BLaER1 treated with 17β-estradiol and CSF1 and Interleukin-3, amounts not matched to agents 10 nM and 100 nM (cell line): ENCODE measurements at regions not wholly inside any gene's neighbourhood (a gene's known extent, or its start where the extent isn't known, plus 50 kb on each side); places are given as distances from the start of the nearest gene placed in this dataset.

Experiments used
- H3K27ac ChIP-seq, 11 experiments: shearing (Covaris generic); formaldehyde crosslinking; 2 replicates each; pipeline ENCODE4 v1.8.1; 2022
- H3K27me3 ChIP-seq, 11 experiments: shearing (Covaris generic); formaldehyde crosslinking; 2 replicates each; pipeline ENCODE4 v1.8.1; 2022
- H3K36me3 ChIP-seq, 11 experiments: shearing (Covaris generic); formaldehyde crosslinking; 2 replicates each; pipeline ENCODE4 v1.8.1; 2022
- H3K4me1 ChIP-seq, 10 experiments: shearing (Covaris generic); formaldehyde crosslinking; 2 replicates each; pipeline ENCODE4 v1.8.1; 2022
- H3K4me2 ChIP-seq, 11 experiments: shearing (Covaris generic); formaldehyde crosslinking; 2 replicates each; pipeline ENCODE4 v1.8.1; 2022
- H3K4me3 ChIP-seq, 10 experiments: shearing (Covaris generic); formaldehyde crosslinking; 2 replicates each; pipeline ENCODE4 v1.8.1; 2022
- H3K9ac ChIP-seq, 11 experiments: shearing (Covaris generic); formaldehyde crosslinking; 2 replicates each; pipeline ENCODE4 v1.8.1; 2022
- H3K9me3 ChIP-seq, 11 experiments: shearing (Covaris generic); formaldehyde crosslinking; replicated peaks in 1 of 11; 2 replicates each; pipeline ENCODE4 v1.8.1; 2022
- H4K20me1 ChIP-seq, 11 experiments: shearing (Covaris generic); formaldehyde crosslinking; 2 replicates each; pipeline ENCODE4 v1.8.1; 2022
- Cebpa-rat ChIP-seq, 11 experiments: shearing (Covaris generic); IDR thresholded peaks; 2 replicates each; pipeline ENCODE4 v1.8.1; 2022

DNA sequence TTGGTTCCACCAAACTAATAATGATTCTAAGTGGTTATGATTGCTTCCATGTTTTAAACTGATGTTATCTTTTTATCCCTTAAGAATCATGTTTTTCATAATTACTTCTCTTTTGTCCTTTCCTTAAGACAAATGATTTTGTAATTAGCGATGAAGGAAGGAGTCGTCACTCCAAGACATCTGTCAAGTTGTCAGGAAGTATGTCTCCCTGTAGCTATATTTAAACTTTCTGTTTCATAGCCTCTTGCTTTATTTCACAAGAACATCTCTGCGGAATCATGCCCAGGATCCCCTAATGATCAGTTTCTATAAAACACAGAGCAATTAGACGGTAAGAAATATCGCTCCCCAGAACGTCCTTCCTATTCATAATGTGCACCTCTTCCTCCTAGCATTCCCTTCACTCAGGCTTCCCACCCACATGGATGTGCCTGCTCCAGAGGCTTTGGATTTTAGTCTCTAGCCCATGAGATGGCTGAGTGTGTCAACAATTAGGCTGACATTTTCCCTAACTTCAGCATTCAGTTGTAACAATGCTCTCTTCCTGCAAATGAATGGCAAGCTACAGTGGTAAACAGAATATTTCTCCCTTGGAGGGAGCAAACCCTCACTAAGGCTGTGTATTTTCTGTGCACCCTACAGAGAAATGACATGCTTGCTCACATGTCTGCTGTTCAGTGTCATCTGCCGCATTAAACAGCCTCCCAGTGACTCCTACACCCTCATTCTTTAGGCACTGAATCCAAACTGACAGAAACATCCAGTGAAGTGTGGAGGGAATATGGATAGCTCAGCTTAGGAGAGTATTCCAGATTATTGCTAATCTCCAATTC is 879.6 kb upstream of the CELF4 start:
- no peaks in the 10 kb centered on the region for H4K20me1 ChIP-seq
- H3K9me3 ChIP-seq: peaks cover 0 to 79% (median 46%) of the 10 kb centered on the region in 11 experiments; a peak in 15 of 22 replicates
- H3K36me3 ChIP-seq: 0 out of 22 replicates have a peak, but pooled peaks cover 0 to 5% (median 0%) of the 10 kb centered on the region in 11 experiments
- H3K4me3 ChIP-seq: peak overlapping the region in 1 of 10 experiments; percentile 4; a peak in 1 of 20 replicates
- peak in 1 of 11 experiments; percentile 14; a peak in 1 of 22 replicates for TF ChIP-seq Cebpa-rat (IDR thresholded peaks at IDR 0.05)
- H3K4me1 ChIP-seq: peaks cover 7 to 38% (median 31%) of the 10 kb centered on the region in 10 experiments; a peak in 18 of 20 replicates
- H3K9ac ChIP-seq: peak overlapping the region in 7 of 11 experiments; percentile 29 to 62 (median 53); a peak in 11 of 22 replicates
- H3K27me3 ChIP-seq: no peaks in the 10 kb centered on the region
- peak overlapping the region in 8 of 11 experiments; percentile 61 to 81 (median 72); a peak in 16 of 22 replicates for H3K27ac ChIP-seq
- H3K4me2 ChIP-seq: peak overlapping the region; percentile 41 to 61 (median 56)

DNA sequence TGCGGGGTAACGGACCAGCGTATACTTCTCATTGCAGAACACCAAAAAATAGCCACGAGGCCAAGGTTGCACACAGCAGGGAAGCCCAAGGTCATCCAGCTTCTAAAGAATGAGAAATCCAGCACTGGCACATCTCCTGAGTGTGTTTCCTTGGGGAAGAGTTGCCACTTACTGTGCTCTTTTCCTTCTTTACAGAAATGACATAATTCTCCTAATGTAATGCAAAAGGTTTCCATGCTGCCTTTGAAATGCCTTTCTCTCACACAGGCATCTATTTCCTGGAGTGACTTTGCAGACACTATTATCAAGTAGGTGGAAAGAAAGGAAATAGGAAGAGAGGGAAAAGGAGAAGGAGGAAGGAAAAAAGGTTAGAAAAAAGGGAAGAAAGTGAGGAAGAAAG is 862.1 kb upstream of the CELF4 start:
- TF ChIP-seq Cebpa-rat (IDR thresholded peaks at IDR 0.05): no peak
- H3K27me3 ChIP-seq: no peaks in the 10 kb centered on the region
- no peak overlapping the region for H3K9ac ChIP-seq
- no peaks in the 10 kb centered on the region for H4K20me1 ChIP-seq
- H3K27ac ChIP-seq: no peak overlapping the region
- peak overlapping the region in 2 of 11 experiments; percentile 6 to 8; a peak in 2 of 22 replicates for H3K4me2 ChIP-seq
- no peak overlapping the region for H3K4me3 ChIP-seq
- H3K9me3 ChIP-seq: peaks cover 0 to 21% (median 9%) of the 10 kb centered on the region in 11 experiments; a peak in 11 of 22 replicates
- peaks cover 0 to 10% (median 0%) of the 10 kb centered on the region in 10 experiments; a peak in 3 of 20 replicates for H3K4me1 ChIP-seq
- H3K36me3 ChIP-seq: no peaks in the 10 kb centered on the region

DNA sequence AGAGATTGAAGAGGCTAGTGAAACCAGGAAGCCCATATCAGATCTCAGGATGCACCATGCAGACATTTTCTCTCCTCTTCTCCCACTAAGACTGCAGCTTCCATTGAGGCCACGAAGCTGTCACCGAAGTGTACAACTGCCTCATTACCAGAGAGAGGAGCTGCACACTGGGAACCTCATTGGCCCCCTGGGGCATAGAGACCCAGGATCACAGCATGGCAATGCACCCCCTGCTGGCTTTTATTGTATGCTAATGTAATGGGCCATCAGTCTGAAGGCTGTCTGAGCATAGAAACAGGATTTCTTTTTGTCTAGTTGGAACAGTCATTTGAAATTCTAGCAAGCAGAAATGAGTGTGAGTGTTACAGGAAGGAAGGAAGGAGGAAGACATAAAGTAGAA is 861.6 kb upstream of the CELF4 start:
- no peaks in the 10 kb centered on the region for H3K36me3 ChIP-seq
- TF ChIP-seq Cebpa-rat (IDR thresholded peaks at IDR 0.05): no peak
- no peaks in the 10 kb centered on the region for H4K20me1 ChIP-seq
- peaks cover 0 to 10% (median 0%) of the 10 kb centered on the region in 10 experiments; a peak in 3 of 20 replicates for H3K4me1 ChIP-seq
- H3K4me2 ChIP-seq: peak overlapping the region in 2 of 11 experiments; percentile 6 to 8; a peak in 2 of 22 replicates
- no peak overlapping the region for H3K9ac ChIP-seq
- H3K27me3 ChIP-seq: no peaks in the 10 kb centered on the region
- no peak overlapping the region for H3K4me3 ChIP-seq
- H3K9me3 ChIP-seq: peaks cover 0 to 21% (median 9%) of the 10 kb centered on the region in 11 experiments; a peak in 11 of 22 replicates
- H3K27ac ChIP-seq: no peak overlapping the region

DNA sequence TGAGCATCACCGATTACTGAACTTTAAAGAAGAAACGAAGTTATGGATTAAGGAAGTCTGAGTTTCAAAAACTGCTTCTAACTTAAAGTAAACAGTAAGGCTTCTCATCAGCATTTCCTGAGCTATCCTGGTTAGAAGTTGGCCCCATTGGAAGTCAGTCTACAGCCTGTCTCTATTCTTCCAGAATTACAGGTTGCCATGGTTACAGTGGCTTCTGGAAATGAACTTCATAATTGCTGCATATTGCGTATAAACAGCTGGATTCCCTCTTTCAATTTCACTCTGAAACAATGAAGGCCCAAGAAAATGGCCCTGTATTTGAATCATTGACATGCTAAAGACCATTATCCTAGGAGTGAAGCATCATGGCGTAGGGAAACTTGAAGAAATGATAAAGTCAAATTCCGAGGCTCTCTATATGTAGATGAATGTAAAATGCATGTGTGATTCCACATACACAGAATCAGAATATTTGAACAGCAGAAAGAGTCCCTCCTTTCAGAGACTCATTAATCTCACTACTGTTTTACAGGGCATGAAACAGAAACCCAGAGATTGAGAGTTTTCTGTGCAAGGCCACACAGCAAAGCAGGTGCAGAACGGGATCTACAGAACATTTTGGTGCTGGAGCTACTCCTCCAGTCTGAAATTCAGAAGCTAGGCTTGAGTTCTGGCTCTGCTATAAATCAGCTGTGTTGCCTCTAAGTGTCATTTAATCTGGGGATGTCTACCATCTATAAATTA is 856.4 kb upstream of the CELF4 start:
- Histone ChIP-seq H3K4me3 (no peak overlapping the region), H3K9ac (no peak overlapping the region), H3K27ac (no peak overlapping the region), H3K4me1 (peaks cover 0 to 3% (median 0%) of the 10 kb centered on the region in 10 experiments; a peak in 1 of 20 replicates), H3K36me3 (no peaks in the 10 kb centered on the region), H3K9me3 (peaks cover 0 to 19% (median 10%) of the 10 kb centered on the region in 11 experiments; a peak in 11 of 22 replicates), H4K20me1 (no peaks in the 10 kb centered on the region), H3K27me3 (no peaks in the 10 kb centered on the region), H3K4me2 (no peak overlapping the region)
- TF ChIP-seq Cebpa-rat (IDR thresholded peaks at IDR 0.05): no peak

DNA sequence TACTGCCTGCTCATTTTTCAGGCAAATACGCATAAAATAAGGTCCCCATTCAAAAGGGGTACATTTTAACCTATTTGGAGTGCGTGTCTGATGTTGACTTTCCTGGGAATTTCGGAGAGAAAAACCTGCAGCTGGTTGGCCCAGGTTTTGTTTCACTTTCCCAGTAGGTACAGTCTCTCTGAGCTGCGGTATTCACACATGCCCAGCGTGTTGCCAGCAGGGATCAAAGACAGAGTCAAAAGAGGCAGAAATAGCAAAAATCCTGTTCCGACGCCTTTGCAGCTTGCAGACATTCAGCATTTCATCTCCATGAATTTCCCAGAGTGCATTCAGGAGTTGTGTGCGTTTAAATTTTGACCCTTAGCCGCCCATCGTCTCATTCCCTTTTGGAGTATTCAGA is 855.4 kb upstream of the CELF4 start:
- Histone ChIP-seq H3K4me3 (no peak overlapping the region), H3K27ac (no peak overlapping the region), H4K20me1 (no peaks in the 10 kb centered on the region), H3K9ac (no peak overlapping the region), H3K36me3 (no peaks in the 10 kb centered on the region), H3K4me1 (no peaks in the 10 kb centered on the region), H3K9me3 (peaks cover 0 to 9% (median 0%) of the 10 kb centered on the region in 11 experiments; a peak in 6 of 22 replicates), H3K4me2 (no peak overlapping the region), H3K27me3 (no peaks in the 10 kb centered on the region)
- no peak for TF ChIP-seq Cebpa-rat (IDR thresholded peaks at IDR 0.05)

DNA sequence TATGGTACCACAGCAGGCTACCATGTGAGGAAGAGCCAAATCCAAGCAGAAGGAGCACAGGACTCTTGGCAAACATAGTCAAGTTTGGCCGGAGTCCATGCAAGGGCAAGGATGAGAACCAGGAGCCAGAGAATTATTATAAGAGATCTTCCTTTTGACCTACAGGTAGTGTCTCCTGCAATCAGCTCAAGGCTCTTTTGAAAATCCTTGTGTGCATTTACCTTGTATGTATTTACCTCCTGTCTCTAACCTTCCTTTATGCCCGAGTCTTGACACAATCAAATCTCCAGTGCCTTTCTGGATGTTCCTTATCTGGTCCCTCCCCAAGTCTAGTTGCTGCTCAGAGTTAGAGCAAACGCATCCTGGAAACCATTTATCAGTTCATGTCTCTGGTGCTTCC is 855.0 kb upstream of the CELF4 start:
- Histone ChIP-seq H4K20me1 (no peaks in the 10 kb centered on the region), H3K4me2 (no peak overlapping the region), H3K9ac (no peak overlapping the region), H3K4me3 (no peak overlapping the region), H3K36me3 (no peaks in the 10 kb centered on the region), H3K4me1 (no peaks in the 10 kb centered on the region), H3K27ac (no peak overlapping the region), H3K9me3 (peaks cover 0 to 7% (median 0%) of the 10 kb centered on the region in 11 experiments; a peak in 3 of 22 replicates), H3K27me3 (no peaks in the 10 kb centered on the region)
- TF ChIP-seq Cebpa-rat (IDR thresholded peaks at IDR 0.05): no peak

DNA sequence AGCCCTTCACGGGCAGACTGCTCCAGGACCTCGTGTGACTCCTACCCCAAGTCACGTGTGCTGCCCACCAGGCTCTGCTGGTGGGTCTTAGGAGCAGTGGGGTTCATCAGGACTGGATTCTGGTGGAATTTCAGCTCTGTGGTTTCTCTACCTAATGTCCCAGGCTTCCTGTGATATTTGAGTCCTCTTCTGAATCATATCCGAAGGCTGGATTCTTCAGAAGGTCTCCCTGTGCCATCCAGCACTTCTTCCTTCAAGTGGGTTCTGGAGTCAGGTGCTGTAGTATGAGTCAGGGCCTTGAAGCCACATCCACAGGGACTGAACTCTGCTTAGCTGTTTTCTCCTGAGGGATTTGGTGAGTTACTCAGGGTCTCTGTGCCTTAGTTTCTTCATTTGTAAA is 850.2 kb upstream of the CELF4 start:
- H3K4me3 ChIP-seq: no peak overlapping the region
- no peak overlapping the region for H3K27ac ChIP-seq
- no peak overlapping the region for H3K9ac ChIP-seq
- H3K4me2 ChIP-seq: no peak overlapping the region
- peaks cover 0 to 9% (median 5%) of the 10 kb centered on the region in 11 experiments; a peak in 6 of 22 replicates for H3K9me3 ChIP-seq
- no peaks in the 10 kb centered on the region for H4K20me1 ChIP-seq
- H3K27me3 ChIP-seq: no peaks in the 10 kb centered on the region
- H3K4me1 ChIP-seq: no peaks in the 10 kb centered on the region
- H3K36me3 ChIP-seq: no peaks in the 10 kb centered on the region
- TF ChIP-seq Cebpa-rat (IDR thresholded peaks at IDR 0.05): no peak

DNA sequence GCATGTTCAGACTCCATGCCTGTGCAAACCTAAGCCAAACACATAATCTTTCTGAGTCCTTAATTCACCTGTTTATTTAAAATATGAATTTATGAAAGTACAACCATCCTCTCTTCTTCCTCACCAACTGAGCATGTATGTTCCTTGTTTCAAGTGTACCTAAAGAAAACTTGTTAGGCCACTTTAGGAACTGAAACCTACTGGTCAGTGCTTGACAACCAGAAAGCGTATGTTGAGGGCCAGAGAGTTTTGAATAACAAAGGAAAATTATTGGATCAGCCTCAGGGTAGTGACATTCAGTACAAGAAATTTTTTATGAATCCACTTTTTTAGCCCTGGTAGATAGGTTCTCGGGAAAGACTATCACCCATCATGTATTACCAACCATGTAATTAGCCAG is 847.6 kb upstream of the CELF4 start:
- H3K4me2 ChIP-seq: no peak overlapping the region
- peaks cover 14 to 34% (median 31%) of the 10 kb centered on the region in 11 experiments; a peak in 21 of 22 replicates for H3K9me3 ChIP-seq
- no peak overlapping the region for H3K9ac ChIP-seq
- no peaks in the 10 kb centered on the region for H3K4me1 ChIP-seq
- H3K27me3 ChIP-seq: no peaks in the 10 kb centered on the region
- H3K4me3 ChIP-seq: no peak overlapping the region
- H3K36me3 ChIP-seq: peaks cover 0 to 7% (median 0%) of the 10 kb centered on the region in 11 experiments; a peak in 1 of 22 replicates
- H4K20me1 ChIP-seq: no peaks in the 10 kb centered on the region
- no peak for TF ChIP-seq Cebpa-rat (IDR thresholded peaks at IDR 0.05)
- H3K27ac ChIP-seq: no peak overlapping the region

DNA sequence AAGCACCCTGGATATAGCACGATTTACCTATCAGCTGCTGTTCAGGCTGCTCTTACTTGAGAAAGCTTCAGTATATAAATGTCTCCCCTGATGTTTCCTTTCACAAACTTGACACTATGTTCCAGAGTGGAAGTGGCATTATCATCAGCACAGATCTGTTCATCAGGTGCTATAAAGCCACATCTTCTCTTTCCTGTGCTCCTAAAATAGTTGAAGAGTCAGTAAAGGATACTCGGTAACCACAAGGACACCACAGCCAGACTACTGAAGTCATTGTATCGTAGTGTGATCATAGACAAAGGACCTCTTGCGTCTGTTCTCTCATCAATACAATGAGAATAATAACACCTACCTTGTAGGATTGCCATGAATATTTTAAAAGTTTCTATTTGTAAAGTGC is 841.0 kb upstream of the CELF4 start:
- Histone ChIP-seq H3K36me3 (peaks cover 0 to 7% (median 0%) of the 10 kb centered on the region in 11 experiments; a peak in 1 of 22 replicates), H3K9me3 (peaks cover 24 to 63% (median 52%) of the 10 kb centered on the region in 11 experiments; a peak in 21 of 22 replicates), H3K4me1 (peaks cover 0 to 25% (median 12%) of the 10 kb centered on the region in 10 experiments; a peak in 15 of 20 replicates), H3K27ac (no peak overlapping the region), H3K4me2 (peak overlapping the region in 8 of 11 experiments; percentile 35 to 76 (median 56); a peak in 15 of 22 replicates), H3K27me3 (no peaks in the 10 kb centered on the region), H4K20me1 (no peaks in the 10 kb centered on the region), H3K9ac (no peak overlapping the region), H3K4me3 (no peak overlapping the region)
- TF ChIP-seq Cebpa-rat (IDR thresholded peaks at IDR 0.05): no peak
